GM18511 (cell line): ENCODE measurements at regions not wholly inside any gene's neighbourhood (a gene's known extent, or its start where the extent isn't known, plus 50 kb on each side); places are given as distances from the start of the nearest gene placed in this dataset.
"Not testable (repeated sequence)": the region's sequence is repeated elsewhere in the genome, so short reads cannot be mapped to it uniquely, and the experiment has no call there.

Experiments
- ATAC-seq: cut with Tn5 transposase; IDR thresholded peaks from one replicate; pipeline ENCODE4 v1.9.1; 2021; ENCODE audit warnings: mild to moderate bottlenecking, moderate library complexity; ENCODE audit not compliant: unreplicated experiment

DNA sequence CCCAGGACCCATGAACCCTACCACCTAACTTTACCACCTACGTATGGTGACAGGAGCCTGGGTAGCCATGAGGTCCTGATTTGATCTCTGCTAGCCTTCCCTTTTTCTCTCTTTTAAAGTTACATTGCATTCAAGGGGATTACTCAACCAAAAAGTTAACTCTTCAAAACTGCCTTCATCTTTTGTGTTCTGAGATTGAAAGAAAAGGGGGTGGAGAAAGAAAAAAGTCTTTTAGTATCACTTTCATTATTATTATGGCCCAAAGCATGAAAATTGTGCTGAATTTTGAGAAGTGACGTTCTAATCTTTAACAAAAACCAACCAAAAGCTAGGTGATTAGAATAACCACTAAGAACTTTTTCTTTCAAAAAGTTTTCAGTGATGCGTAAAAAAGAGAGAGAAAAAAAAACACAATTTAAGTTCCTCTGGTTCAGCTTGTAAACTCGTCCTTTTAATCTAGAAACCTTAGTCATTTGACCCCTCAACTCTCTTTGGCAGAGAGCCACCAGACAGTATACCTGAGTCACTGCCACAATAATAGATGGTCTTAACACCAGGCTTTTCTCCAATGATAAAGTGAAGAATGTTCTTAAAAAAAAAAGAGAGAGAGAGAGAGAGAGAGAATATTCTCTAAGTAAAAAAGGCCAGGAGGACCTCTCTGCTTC is 347.4 kb upstream of the FGF13 start:
- ATAC-seq, result no peak

DNA sequence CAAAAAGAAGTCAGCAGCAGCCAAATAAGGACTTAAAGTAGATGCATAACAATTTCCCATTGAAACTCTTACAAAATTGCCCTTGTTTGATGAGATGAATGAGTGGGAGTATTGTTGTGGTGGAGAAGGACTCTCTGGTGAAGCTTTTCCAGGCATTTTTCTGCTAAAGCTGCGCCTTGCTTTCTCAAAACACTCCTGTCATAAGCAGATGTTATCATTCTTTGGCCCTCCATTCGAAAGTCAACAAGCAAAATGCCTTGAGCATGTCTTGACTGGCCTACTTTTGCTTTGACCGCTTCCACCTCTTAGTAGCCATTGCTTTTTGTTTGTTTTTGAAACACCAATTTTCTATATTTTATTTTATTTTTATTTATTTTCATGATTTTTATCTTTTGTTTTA is 340.9 kb upstream of the FGF13 start:
- ATAC-seq, result no peak

DNA sequence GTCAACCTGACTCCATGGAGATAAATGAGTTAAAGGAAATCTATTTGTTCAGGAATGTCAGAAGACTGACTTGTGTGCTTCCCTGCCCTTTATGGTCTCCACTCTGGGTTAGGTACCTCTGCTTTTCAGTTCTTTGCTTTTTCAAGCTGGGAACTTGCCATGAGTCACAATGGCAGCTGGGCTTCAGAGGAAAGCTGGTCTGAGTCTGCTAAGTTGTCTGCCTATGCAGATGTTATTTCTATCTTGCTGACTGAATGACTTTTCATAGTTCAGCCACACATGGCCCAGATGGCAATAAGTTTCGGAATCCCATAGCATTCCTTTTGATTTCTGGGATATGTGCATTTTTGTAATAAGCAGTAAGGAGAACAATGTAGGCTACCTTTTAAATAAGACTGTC is 337.9 kb upstream of the FGF13 start:
- ATAC-seq, result no peak

DNA sequence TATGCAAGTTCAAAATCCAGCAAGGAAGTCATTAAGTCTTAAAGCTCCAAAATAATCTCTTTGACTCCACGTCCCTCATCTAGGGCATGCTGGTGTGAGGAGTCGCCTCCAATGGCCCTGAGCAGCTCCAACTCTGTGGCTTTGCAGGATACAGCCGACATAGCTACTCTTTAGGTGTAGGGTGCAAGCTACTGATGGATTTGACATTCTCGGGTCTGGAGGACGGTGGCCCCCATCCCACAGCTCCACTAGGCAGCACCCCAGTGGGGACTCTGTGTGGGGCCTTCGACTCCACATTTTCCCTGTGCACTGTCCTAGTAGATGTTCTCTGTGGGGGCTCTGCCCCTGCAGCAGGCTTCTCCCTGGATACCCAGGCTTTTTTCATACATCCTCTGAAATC is 333.2 kb upstream of the FGF13 start:
- no peak for ATAC-seq

DNA sequence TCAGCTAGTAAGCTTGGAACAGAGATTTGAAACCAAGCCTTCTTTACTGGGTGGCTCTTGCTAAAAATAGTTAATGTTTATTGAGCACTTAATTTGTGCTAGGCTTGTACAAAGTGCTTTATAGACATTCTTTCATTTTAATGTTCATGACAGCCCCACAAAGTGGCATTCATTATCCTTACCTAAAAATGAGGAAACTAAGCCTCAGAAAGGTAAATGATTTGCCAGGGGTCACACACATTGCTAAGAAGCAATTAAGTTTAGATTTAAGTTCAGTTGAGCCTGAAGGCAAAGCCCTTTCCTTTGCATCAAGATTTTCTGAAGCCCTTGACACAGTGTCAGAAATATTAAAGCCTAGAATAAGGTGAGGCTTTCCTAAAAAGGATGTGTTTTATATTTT is 327.5 kb upstream of the FGF13 start:
- no peak for ATAC-seq

DNA sequence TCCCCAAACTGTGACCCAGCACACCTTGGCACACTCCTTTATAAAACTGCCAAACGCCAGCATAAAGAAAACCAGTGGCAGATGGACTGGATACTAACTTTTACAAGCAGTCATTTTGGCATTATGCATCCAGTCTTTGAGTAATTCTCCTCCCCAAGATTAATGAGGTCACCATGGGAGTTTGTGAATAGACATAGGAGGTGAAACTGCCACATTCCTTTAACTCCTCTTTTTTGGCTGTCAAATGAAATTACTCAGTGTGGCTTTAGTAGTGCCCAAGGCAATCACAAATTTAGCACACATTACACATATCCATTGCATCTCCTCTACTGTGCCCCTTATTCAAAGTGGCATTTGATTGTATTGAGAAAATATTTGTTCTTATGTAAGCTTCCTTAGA is 315.3 kb upstream of the FGF13 start:
- ATAC-seq, result no peak

DNA sequence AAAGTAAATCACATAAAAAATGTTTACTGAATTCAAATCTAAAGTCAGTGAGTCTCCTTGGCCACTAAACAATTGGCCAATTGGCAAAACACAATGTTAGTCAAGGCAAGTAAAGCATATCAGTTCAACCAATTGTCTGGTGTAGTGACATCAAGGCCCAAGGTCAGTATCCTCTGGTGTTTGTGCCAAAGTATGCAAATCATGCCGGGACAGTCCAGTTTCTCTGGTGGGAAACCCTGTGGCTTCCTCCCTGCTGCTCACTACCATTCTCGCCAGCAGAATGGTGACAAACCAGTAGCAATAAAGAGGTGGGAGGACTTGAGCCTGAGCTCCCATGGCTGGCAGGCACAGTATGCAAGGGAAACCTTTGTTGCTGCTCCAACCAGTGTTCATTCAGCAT is 314.9 kb upstream of the FGF13 start:
- no peak for ATAC-seq

DNA sequence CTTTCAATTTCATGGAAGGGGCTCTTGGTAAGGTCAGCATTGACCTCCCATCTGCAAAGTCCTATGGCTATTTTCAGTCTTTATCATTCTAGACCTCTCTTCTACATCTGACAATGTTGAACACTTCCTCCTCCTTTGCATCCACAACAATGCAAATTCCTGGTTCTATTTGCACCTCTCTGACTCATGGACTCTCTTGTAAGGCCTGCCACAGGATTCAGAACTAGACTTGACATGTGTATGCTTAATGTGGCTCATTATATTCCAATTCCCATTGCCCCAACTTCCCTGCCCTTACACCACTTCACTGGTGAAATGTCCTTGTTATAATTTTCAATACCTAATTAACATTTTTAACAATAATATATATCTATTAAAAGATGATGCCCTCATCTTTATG is 314.3 kb upstream of the FGF13 start:
- ATAC-seq, result no peak

DNA sequence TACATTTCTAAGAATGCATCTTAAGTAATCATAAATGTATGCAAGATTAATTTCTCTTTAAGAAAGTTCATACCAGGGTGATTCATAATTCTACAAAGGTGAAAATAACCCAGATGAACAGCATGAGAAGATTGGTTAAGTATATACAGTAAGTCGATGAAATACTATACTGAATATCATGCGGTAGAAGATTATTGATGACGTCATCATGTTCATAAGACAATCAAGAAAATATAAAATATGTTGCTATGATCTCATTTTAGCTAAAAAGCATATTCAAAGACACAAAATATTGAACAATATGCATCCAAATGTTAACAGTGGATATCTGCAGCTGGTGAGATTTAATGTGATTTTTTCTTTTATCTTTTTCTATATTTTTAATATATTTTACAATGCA is 312.0 kb upstream of the FGF13 start:
- ATAC-seq, result no peak

DNA sequence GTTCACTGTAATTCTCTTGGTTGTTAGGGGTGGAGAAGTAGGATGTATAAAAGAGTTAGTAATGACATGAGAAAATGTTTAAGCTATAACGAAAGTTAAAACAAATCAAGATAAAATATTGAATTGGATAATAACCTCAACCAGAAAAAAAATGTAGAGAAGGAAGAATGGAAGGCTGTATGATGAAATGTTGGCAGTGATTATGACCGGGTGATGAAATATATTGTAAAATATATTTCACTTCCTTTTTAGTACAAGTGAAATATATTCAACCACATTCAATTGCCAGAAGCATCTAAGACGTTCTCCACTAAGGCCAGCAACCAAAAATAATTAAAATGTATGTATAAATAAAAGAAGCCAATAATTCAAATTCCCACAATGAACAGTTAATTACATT is 309.3 kb upstream of the FGF13 start:
- ATAC-seq, result no peak

DNA sequence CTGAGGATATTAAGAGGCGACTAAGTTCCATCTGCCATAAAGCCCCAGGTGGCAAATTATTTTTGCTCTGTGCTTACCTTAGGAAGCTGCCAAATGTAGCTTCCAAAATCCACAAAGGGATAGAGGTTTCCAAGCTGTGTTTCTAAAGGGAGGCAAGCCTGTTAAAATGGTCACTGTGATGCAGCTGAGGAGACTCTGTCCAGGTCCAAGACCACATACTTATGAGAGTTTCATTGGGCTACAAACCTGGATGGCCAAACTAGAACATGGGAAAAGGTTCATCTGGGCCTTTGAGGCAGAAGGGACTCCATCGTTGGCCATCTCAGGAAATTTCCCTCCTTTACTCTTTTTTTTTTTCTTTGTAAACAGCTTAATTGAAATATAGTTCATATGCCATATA is 306.9 kb upstream of the FGF13 start:
- no peak for ATAC-seq

DNA sequence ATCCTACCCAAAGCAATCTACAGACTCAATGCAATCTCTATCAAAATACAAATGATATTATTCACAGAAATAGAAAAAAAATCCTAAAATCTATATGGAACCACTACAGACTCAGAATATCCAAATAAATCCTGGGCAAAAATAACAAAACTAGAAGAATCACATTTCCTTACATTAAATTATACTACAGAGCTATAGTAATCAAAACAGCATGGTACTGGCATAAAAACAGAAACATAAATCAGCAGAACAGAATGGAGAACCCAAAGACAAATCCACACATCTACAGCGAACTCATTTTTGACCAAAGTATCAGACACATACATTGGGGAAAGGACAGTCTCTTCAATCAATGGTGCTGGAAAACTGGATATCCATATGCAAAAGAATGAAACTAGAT is 304.1 kb upstream of the FGF13 start:
- no peak for ATAC-seq

DNA sequence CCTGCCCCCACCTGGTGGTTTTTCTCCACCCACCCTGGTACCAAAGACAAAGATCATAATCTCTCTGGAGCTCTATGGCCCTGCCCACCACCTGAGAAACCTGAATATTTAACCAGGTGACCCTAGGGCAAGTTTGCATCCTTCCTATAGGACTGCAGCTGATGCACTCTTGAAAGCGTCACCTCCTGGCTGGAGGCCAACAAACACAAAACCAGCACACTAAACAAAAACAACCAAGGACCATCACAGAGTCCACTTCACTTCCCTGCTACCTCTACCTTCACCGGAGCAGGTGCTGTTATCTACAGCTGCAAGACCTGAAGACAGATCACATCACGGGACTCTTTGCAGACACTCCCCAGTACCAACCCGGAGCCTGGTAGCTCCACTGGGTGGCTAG is 296.7 kb upstream of the FGF13 start:
- no peak for ATAC-seq

DNA sequence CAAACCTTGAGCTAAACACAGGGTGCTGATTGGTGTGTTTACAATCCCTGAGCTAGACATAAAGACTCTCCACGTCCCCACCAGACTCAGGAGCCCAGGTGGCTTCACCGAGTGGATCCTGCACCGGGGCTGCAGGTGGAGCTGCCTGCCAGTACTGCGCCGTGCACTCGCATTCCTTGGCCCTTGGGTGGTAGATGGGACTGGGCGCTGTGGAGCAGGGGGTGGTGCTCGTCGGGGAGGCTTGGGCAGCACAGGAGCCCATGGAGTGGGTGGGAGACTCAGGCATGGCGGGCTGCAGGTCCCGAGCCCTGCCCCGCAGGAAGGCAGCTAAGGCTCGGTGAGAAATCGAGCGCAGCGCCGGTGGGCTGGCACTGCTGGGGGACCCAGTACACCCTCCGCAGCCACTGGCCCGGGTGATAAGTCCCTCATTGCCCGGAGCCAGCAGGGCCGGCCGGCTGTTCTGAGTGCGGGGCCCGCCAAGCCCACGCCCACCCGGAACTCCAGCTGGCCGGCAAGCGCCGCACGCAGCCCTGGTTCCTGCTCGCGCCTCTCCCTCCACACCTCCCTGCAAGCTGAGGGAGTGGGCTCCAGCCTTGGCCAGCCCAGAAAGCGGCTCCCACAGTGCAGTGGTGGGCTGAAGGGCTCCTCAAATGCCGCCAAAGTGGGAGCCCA is 292.5 kb upstream of the FGF13 start:
- ATAC-seq, result not testable (repeated sequence)

DNA sequence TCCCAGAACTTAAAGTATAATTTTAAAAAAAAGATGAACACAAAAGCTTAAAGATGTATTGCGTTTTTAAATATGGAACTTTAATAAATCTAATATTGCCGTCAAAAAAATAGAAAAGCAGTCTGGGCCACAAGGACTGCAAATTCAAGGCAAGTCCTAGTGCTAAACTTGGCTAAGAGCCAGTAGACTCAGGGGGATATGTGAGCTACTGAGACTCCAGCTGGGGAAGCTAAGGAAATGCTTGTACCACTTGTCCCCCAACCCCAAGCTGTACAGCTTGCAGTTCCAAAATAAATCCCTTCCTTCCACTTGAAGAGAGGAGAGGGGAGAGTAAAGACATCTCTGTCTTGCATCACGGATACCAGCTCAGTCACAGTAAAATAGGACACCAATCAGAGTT is 290.8 kb upstream of the FGF13 start:
- no peak for ATAC-seq

DNA sequence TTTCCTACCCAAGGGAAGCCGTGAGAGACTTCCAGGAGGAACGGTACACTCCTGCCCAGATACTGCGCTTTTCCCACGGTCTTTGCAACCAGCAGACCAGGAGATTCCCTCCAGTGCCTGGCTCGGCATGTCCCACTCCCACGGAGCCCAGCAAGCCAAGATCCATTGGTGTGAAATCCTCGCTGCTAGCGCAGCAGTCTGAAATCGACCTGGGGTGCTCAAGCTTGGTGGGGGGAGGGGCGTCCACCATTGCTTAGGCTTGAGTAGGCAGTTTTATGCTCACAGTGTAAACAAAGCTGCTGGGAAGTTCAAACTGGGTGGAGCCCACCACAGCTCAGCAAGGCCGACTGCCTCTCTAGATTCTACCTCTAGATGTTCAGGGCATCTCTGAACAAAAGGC is 284.8 kb upstream of the FGF13 start:
- ATAC-seq, result no peak

DNA sequence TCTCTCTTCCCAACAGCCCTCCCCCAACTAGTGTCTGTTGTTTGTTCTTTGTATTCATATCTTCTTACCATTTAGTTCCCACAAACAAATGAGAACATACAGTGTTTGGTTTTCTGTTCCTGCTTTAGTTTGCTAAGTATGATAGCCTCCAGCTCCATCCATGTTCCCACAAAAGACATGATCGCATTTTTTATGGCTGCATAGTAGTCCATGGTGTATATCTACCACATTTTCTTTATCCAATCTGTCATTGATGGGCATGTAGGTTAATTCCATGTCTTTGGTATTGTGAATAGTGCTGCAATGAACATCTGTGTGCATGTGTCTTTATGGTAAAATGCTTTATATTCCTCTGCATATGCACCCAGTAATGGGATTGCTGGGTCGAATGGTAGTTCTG is 283.9 kb upstream of the FGF13 start:
- ATAC-seq, result no peak

DNA sequence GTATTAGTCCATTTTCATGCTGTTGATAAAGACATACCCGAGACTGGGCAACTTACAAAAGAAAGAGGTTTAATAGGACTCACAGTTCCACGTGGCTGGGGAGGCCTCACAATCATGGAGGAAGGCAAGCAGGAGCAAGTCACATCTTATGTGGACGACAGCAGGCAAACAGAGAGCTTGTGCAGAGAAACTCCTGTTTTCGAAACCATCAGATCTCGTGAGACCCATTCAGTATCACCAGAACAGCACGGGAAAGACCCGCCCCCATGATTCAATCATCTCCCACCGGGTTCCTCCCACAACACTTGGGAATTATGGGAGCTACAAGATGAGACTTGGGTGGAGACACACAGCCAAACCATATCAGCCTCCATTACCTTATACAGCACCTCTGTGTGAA is 278.9 kb upstream of the FGF13 start:
- not testable (repeated sequence) for ATAC-seq

DNA sequence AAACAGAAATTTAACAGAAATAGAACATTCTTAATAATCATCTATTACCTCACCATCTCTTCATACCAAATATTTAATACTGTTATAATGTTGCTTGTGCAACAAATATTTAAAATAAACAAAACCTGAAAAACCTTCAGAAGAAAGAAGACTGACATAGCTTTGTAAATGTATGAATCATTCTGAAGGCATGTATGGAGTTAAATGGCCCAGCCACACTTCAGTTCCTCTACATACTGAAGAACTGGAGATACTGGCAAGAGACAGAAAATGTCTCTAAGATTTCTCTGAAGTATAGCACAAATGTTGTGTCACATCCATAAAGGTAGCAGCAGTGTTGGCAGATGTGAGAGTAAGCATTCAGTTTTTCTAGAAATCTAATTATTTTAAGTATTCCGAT is 275.3 kb upstream of the FGF13 start:
- ATAC-seq, result no peak

DNA sequence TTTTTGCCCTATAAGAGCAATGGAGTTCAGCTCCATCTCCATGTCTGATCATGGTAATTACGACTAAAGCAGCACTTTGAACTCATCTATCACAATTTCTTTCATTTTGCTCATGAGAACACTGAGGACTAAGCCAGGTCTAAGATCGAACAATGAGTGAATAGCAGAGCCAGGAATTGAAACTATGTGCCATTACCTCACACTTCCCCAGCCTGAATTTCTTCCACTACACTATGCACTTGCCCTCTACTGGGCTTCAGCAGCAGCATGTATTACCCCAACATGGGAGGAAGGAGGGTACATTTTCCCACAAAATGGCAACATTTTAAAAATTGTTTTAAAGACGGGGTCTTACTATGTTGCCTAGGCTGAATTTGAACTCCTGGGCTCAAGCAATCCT is 274.7 kb upstream of the FGF13 start:
- no peak for ATAC-seq

DNA sequence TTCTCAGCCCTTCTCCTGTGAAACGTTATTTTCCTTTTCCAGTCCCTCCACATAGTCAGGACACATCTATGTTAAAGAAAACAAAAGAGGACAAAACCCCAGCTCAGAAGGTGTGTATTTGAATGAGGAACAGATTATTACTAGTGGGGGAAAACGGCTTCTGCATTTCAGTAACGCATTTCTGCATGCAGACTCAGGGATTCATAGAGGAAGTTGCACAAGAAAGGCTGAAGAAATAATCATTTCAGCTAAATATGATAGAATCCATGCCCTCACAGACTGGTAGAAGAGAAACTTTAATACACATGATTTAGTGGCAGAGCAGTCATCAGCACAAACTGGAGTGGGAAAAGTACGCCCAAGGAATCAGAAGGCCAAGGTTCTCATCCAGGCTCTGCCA is 270.8 kb upstream of the FGF13 start:
- ATAC-seq, result no peak

DNA sequence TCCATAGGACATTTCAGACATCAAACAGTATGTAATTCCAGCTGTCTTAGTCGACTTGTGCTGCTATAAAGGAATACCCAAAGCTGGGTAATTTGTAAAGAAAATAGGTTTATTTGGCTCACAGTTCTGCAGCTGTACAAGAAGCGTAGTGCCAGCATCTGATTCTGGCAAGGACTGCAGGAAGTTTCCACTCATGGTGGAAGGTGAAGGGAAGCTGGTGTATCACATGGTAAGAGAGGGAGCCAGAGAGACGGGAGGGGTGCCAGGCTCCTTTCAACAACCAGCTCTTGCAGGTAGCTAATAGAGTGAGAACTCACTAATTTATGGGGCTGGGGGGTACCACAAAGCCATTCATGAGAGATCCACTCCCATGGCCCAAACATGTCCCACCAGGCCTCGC is 253.0 kb upstream of the FGF13 start:
- no peak for ATAC-seq

DNA sequence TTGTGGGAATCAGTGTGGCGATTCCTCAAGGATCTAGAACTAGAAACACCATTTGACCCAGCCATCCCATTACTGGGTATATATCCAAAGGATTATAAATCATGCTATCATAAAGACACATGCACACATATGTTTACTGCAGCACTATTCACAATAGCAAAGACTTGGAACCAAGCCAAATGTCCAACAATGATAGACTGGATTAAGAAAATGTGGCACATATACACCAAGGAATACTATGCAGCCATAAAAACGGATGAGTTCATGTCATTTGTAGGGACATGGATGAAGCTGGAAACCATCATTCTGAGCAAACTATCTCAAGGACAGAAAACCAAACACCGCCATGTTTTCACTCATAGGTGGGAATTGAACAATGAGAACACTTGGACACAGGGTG is 250.9 kb upstream of the FGF13 start:
- ATAC-seq, result not testable (repeated sequence)
